NCI-H1417 (cell line): ENCODE measurements at regions not wholly inside any gene's neighbourhood (a gene's known extent, or its start where the extent isn't known, plus 50 kb on each side); places are given as distances from the start of the nearest gene placed in this dataset.
"Not testable (repeated sequence)": the region's sequence is repeated elsewhere in the genome, so short reads cannot be mapped to it uniquely, and the experiment has no call there.

Experiments
- DNase-seq, 3 experiments: peaks; one replicate each; lab custom pipeline; 2025; lab: John Stamatoyannopoulos, UW

GRCh38 chr10:57551774-57552173, 715.9 kb downstream of the IPMK start:
- not testable (repeated sequence) for DNase-seq

- DNase-seq: no peak
These were observed 732.4 kb downstream of the IPMK start for GRCh38 chr10:57535306-57535705.

GRCh38 chr10:57513637-57514036, 754.1 kb downstream of the IPMK start:
- DNase-seq: no peak

- no peak for DNase-seq
These were observed 759.9 kb downstream of the IPMK start for GRCh38 chr10:57507788-57508187.

- DNase-seq: no peak
These were observed 761.1 kb downstream of the IPMK start for GRCh38 chr10:57506414-57507094.

GRCh38 chr10:57494486-57494885, 773.2 kb downstream of the IPMK start:
- no peak for DNase-seq

- no peak for DNase-seq
These were observed 785.4 kb downstream of the IPMK start for GRCh38 chr10:57482259-57482658.

GRCh38 chr10:57472823-57473619, 794.7 kb downstream of the IPMK start:
- DNase-seq: no peak

GRCh38 chr10:57468894-57469432, 798.7 kb downstream of the IPMK start:
- no peak for DNase-seq

- DNase-seq: no peak
These were observed 802.5 kb downstream of the IPMK start for GRCh38 chr10:57465155-57465554.

- no peak for DNase-seq
These were observed 807.2 kb downstream of the IPMK start for GRCh38 chr10:57460540-57460939.

GRCh38 chr10:57457972-57458512, 809.7 kb downstream of the IPMK start:
- DNase-seq: no peak

GRCh38 chr10:57430376-57430775, 837.3 kb downstream of the IPMK start:
- no peak for DNase-seq

- DNase-seq: no peak
These were observed 846.8 kb downstream of the IPMK start for GRCh38 chr10:57420881-57421280.

- no peak for DNase-seq
These were observed 849.2 kb downstream of the IPMK start for GRCh38 chr10:57418476-57418875.

- DNase-seq: no peak
These were observed 871.8 kb downstream of the IPMK start for GRCh38 chr10:57395923-57396322.

GRCh38 chr10:57367412-57367811, 900.3 kb downstream of the IPMK start:
- DNase-seq: no peak

GRCh38 chr10:57362811-57363210, 904.9 kb downstream of the IPMK start:
- DNase-seq: no peak

GRCh38 chr10:57353403-57354003, 914.2 kb downstream of the IPMK start:
- no peak for DNase-seq

- no peak for DNase-seq
These were observed 916.6 kb downstream of the IPMK start for GRCh38 chr10:57351076-57351475.

GRCh38 chr10:57341294-57341693, 926.4 kb downstream of the IPMK start:
- no peak for DNase-seq

- peak in 2 of 3 experiments; percentile 1 to 56 for DNase-seq
These were observed 928.7 kb downstream of the IPMK start for GRCh38 chr10:57338823-57339558.
